IMR-90 (cell line): ENCODE measurements at regions not wholly inside any gene's neighbourhood (a gene's known extent, or its start where the extent isn't known, plus 50 kb on each side); places are given as distances from the start of the nearest gene placed in this dataset.

ENCODE experiments used
- ATAC-seq: fragments of 200-7000 bp; cut with Tn5 transposase; 2 replicates; pipeline ENCODE4 v1.9.1; 2020; ENCODE audit warnings: low read depth, mild to moderate bottlenecking, moderate library complexity
- BruUV-seq: library from RNA; stranded (reverse); fragments of 400-500 nt; replicated peaks from 2 replicates; lab custom pipeline; 2021; lab: Mats Ljungman, UMichigan
- CTCF ChIA-PET: fragments of 300-600 bp; formaldehyde crosslinking; extraction: SDS; loops from one replicate; lab custom pipeline; 2021; ENCODE audit warnings: antibody characterized with exemption; lab: Yijun Ruan, JAX
- POLR2A ChIA-PET: fragments of 300-600 bp; sonication (Branson Sonifier 250); formaldehyde crosslinking; loops from one replicate; lab custom pipeline; 2022; ENCODE audit warnings: antibody characterized with exemption; ENCODE audit not compliant: unreplicated experiment; lab: Charles Lee
- DNase-seq: peaks from one replicate; pipeline ENCODE4 v3.0.0; 2013
- H2AFZ ChIP-seq: replicated peaks from 2 replicates; pipeline ENCODE3; 2013; ENCODE audit warnings: low read length, mild to moderate bottlenecking; ENCODE audit not compliant: poor library complexity
- H2AK5ac ChIP-seq: 2 replicates; pipeline ENCODE4 v1.6.1; 2013; ENCODE audit warnings: low read depth, low read length, inconsistent platforms
- H2AK9ac ChIP-seq: replicated peaks from 2 replicates; pipeline ENCODE3; 2013; ENCODE audit warnings: mild to moderate bottlenecking, low read depth, low read length, moderate library complexity; ENCODE audit not compliant: poor library complexity
- H2BK120ac ChIP-seq: 2 replicates; pipeline ENCODE4 v1.6.1; 2013; ENCODE audit warnings: low read depth, low read length, inconsistent platforms
- H2BK15ac ChIP-seq: 3 replicates; pipeline ENCODE4 v1.6.1; 2013; ENCODE audit warnings: low read depth, low read length, inconsistent platforms
- H2BK20ac ChIP-seq: 2 replicates; pipeline ENCODE4 v1.6.1; 2013; ENCODE audit warnings: low read depth, mild to moderate bottlenecking, inconsistent platforms, low read length, moderate library complexity
- H2BK5ac ChIP-seq: 2 replicates; pipeline ENCODE4 v1.6.1; 2013; ENCODE audit warnings: mild to moderate bottlenecking, low read depth, low read length, inconsistent platforms; ENCODE audit not compliant: poor library complexity, severe bottlenecking
- H3K14ac ChIP-seq: replicated peaks from 2 replicates; pipeline ENCODE4 v1.6.1; 2013; ENCODE audit warnings: low read depth, low read length, inconsistent platforms
- H3K18ac ChIP-seq: 2 replicates; pipeline ENCODE4 v1.6.1; 2013; ENCODE audit warnings: low read depth, low read length, control low read depth
- H3K23ac ChIP-seq: 2 replicates; pipeline ENCODE4 v1.6.1; 2013; ENCODE audit warnings: low read depth, low read length, inconsistent platforms
- H3K27ac ChIP-seq: 2 replicates; pipeline ENCODE4 v1.5.1; 2013; ENCODE audit warnings: mild to moderate bottlenecking, control low read depth, low read length; ENCODE audit not compliant: insufficient read depth
- H3K27me3 ChIP-seq: 2 replicates; pipeline ENCODE4 v1.6.1; 2013; ENCODE audit warnings: low read length; ENCODE audit not compliant: control insufficient read depth, insufficient read depth
- H3K36me3 ChIP-seq: 2 replicates; pipeline ENCODE4 v1.6.1; 2013; ENCODE audit warnings: low read length, mixed read lengths; ENCODE audit not compliant: control insufficient read depth, insufficient read depth
- H3K4ac ChIP-seq: 2 replicates; pipeline ENCODE4 v1.6.1; 2013; ENCODE audit warnings: low read depth, low read length, inconsistent platforms
- H3K4me1 ChIP-seq: 2 replicates; pipeline ENCODE4 v1.6.1; 2013; ENCODE audit warnings: low read length, mixed read lengths; ENCODE audit not compliant: control insufficient read depth, insufficient read depth
- H3K4me2 ChIP-seq: 2 replicates; pipeline ENCODE4 v1.6.1; 2013; ENCODE audit warnings: low read depth, mild to moderate bottlenecking, control low read depth, low read length, moderate library complexity
- H3K4me3 ChIP-seq: 2 replicates; pipeline ENCODE4 v1.5.1; 2013; ENCODE audit warnings: low read depth, mild to moderate bottlenecking, control low read depth, low read length, moderate library complexity; ENCODE audit not compliant: insufficient read depth
- H3K56ac ChIP-seq: 2 replicates; pipeline ENCODE4 v1.6.1; 2013; ENCODE audit warnings: low read length, inconsistent platforms; ENCODE audit not compliant: insufficient read depth; ENCODE audit errors: extremely low read depth
- H3K79me1 ChIP-seq, 2 experiments: 2 replicates each; pipeline ENCODE4 v1.6.1; 2013; ENCODE audit warnings: low read length in 2 of 2, inconsistent platforms in 1 of 2, low read depth in 1 of 2
- H3K9ac ChIP-seq: 2 replicates; pipeline ENCODE4 v1.6.1; 2013; ENCODE audit warnings: low read depth, low read length, control low read depth
- H3K9me1 ChIP-seq: 2 replicates; pipeline ENCODE4 v1.6.1; 2013; ENCODE audit warnings: low read length, inconsistent platforms; ENCODE audit not compliant: insufficient read depth
- H3K9me3 ChIP-seq: 2 replicates; pipeline ENCODE4 v1.6.1; 2013; ENCODE audit warnings: low read length; ENCODE audit not compliant: control insufficient read depth, insufficient read depth
- H4K20me1 ChIP-seq: 2 replicates; pipeline ENCODE4 v1.6.1; 2013; ENCODE audit warnings: low read length, inconsistent platforms; ENCODE audit not compliant: insufficient read depth
- H4K5ac ChIP-seq: 2 replicates; pipeline ENCODE4 v1.6.1; 2013; ENCODE audit warnings: mild to moderate bottlenecking, low read depth, low read length, control low read depth
- H4K8ac ChIP-seq, 2 experiments: 2 replicates each; pipeline ENCODE4 v1.6.1; 2013; ENCODE audit warnings: low read depth in 2 of 2, low read length in 2 of 2, control low read depth in 1 of 2, inconsistent platforms in 1 of 2
- H4K91ac ChIP-seq: 2 replicates; pipeline ENCODE4 v1.6.1; 2013; ENCODE audit warnings: low read depth, low read length, inconsistent platforms; ENCODE audit not compliant: insufficient read depth
- BHLHE40 ChIP-seq: fragments of 150-350 bp; IDR thresholded peaks from 2 replicates; pipeline ENCODE4 v1.6.1; 2016; ENCODE audit warnings: mild to moderate bottlenecking, low read depth, low read length
- CEBPB ChIP-seq: IDR thresholded peaks from 2 replicates; pipeline ENCODE4 v1.6.1; 2012; ENCODE audit warnings: low read depth, low read length, improper control_type of control experiment
- FOS ChIP-seq: fragments of 150-350 bp; IDR thresholded peaks from 2 replicates; pipeline ENCODE4 v1.6.1; 2016; ENCODE audit warnings: low read depth, low read length
- NFE2L2 ChIP-seq: fragments of 150-350 bp; IDR thresholded peaks from 2 replicates; pipeline ENCODE4 v1.6.1; 2016; ENCODE audit warnings: low read depth, mild to moderate bottlenecking, low read length
- POLR2A ChIP-seq: IDR thresholded peaks from 2 replicates; pipeline ENCODE4 v1.6.1; 2012; ENCODE audit warnings: mild to moderate bottlenecking, low read depth, low read length
- WGBS, 2 experiments: methylation state at CpG; one replicate each; pipeline versions ENCODE4 v1.1.5 to v1.1.7; 2013; ENCODE audit warnings: missing lambda C conversion rate in 2 of 2; ENCODE audit not compliant: insufficient read length in 1 of 2; ENCODE audit errors: extremely low coverage in 2 of 2; 5-methylcytosine and 5-hydroxymethylcytosine counted together
- dilution Hi-C: fragments of 300-500 bp; cut with HindIII; formaldehyde crosslinking; loops from one replicate; pipeline ENCODE4 v1.14.3; 2018; ENCODE audit warnings: low sequenced_read_pairs; ENCODE audit not compliant: unreplicated experiment
- in situ Hi-C: fragments of 300-500 bp; cut with MboI; formaldehyde crosslinking; loops from 3 replicates; pipeline ENCODE4 v1.14.3; 2019; ENCODE audit warnings: low sequenced_read_pairs, inconsistent platforms, mixed read lengths
- intact Hi-C: fragments of 100-400 bp; cut with micrococcal nuclease; formaldehyde crosslinking; loops from 2 replicates; pipeline ENCODE4 v1.10.0; 2022

DNA sequence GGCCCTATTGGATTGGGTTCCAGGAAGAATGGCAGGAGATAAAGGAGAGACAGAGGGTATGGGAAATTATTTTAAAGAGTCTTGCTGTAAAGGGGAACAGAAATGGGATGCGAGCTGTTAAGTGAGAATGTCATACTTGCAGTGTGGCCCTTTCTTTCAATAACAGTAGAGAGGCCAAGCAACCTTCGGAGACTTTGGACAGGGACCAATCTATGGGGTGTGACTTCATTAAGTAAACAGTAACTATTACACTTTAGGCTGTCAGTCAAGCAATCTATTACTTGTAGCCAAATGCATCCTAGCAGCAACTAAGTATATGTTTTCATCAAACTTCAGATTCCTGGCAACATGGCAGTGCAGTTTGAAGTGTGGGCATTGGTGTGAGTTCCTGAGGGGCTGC, 376.2 kb upstream of the LARGE1 start:
- in situ Hi-C loops: no loop called here

More for the DNA sequence above, 376.2 kb upstream of the LARGE1 start:
- Histone ChIP-seq H4K20me1 (no peaks in the 10 kb centered on the region), H3K4me2 (no peak overlapping the region), H3K4ac (no peak overlapping the region), H4K91ac (no peak overlapping the region), H4K5ac (no peak overlapping the region), H2AK9ac (no peak overlapping the region), H3K9me1 (no peaks in the 10 kb centered on the region), H3K4me3 (no peak overlapping the region), H3K9me3 (peaks cover 9% of the 10 kb centered on the region), H3K23ac (no peak overlapping the region), H3K79me1 (no peaks in the 10 kb centered on the region), H3K14ac (no peak overlapping the region), H2AK5ac (no peak overlapping the region), H3K27ac (no peak overlapping the region), H4K8ac (no peak overlapping the region), H2AFZ (no peak overlapping the region), H2BK120ac (no peak overlapping the region), H3K56ac (no peak overlapping the region), H3K18ac (no peak overlapping the region), H3K36me3 (no peaks in the 10 kb centered on the region), H3K9ac (no peak overlapping the region), H2BK20ac (no peak overlapping the region), H2BK15ac (no peak overlapping the region), H3K4me1 (no peaks in the 10 kb centered on the region), H3K27me3 (no peaks in the 10 kb centered on the region), H2BK5ac (no peak overlapping the region)
- BruUV-seq: no TSS peak
- ATAC-seq (no peak), DNase-seq (no peak)
- ChIA-PET CTCF (no interaction called here), POLR2A (no interaction called here)
- dilution Hi-C loops: no loop called here
- TF ChIP-seq FOS (no peak), BHLHE40 (no peak), NFE2L2 (no peak), POLR2A (no peak), CEBPB (no peak)
- WGBS, 2 experiments: 33% methylated on average over 1 of the region's 2 CpGs; no CpG with 5 or more reads in 1 of the 2 experiments
- intact Hi-C loops: no loop called here
